ENCODE measurements at regions not wholly inside any gene's neighbourhood (a gene's known extent, or its start where the extent isn't known, plus 50 kb on each side); places are given as distances from the start of the nearest gene placed in this dataset.
"Not testable (repeated sequence)": the region's sequence is repeated elsewhere in the genome, so short reads cannot be mapped to it uniquely, and the experiment has no call there.

GRCh38 chr12:114056351-114056750 lies 90.2 kb upstream of the RBM19 start:
- not testable (repeated sequence) for TF ChIP-seq ZNF274 (IDR thresholded peaks at IDR 0.05; ENCODE audit: low read depth, low read length); YY1 (IDR thresholded peaks at IDR 0.05; ENCODE audit: insufficient read depth, insufficient read length)
